Hippocampal formation (tissue), 2 donors: ENCODE measurements at regions not wholly inside any gene's neighbourhood (a gene's known extent, or its start where the extent isn't known, plus 50 kb on each side); places are given as distances from the start of the nearest gene placed in this dataset.
A peak's percentile ranks its signal among the peaks of the same experiment; 100 is the strongest.
"Not testable (repeated sequence)": the region's sequence is repeated elsewhere in the genome, so short reads cannot be mapped to it uniquely, and the experiment has no call there.

ENCODE experiments used
- DNase-seq, 2 donors: peaks; one replicate each; lab custom pipeline; 2025; lab: John Stamatoyannopoulos, UW

- DNase-seq = no peak
These were observed 101.4 kb downstream of the TNFRSF13B start for GRCh38 chr17:16870253-16871245.

- DNase-seq = not testable (repeated sequence)
These were observed 102.2 kb downstream of the TNFRSF13B start for GRCh38 chr17:16869531-16870252.

- DNase-seq = not testable (repeated sequence)
These were observed 103.3 kb downstream of the TNFRSF13B start for GRCh38 chr17:16868616-16869015.

GRCh38 chr17:16867545-16867944 lies 104.4 kb downstream of the TNFRSF13B start:
- DNase-seq = not testable (repeated sequence)

- not testable (repeated sequence) for DNase-seq
These were observed 105.1 kb downstream of the TNFRSF13B start for GRCh38 chr17:16866841-16867240.

- DNase-seq = no peak
These were observed 105.5 kb downstream of the TNFRSF13B start for GRCh38 chr17:16866436-16866835.

GRCh38 chr17:16865704-16866103 lies 106.2 kb downstream of the TNFRSF13B start:
- DNase-seq = peak in 1 of 2 donors; percentile 26

- not testable (repeated sequence) for DNase-seq
These were observed 106.8 kb downstream of the TNFRSF13B start for GRCh38 chr17:16865077-16865613.

GRCh38 chr17:16864462-16865076 lies 107.3 kb downstream of the TNFRSF13B start:
- not testable (repeated sequence) for DNase-seq

GRCh38 chr17:16861152-16861551 lies 110.8 kb downstream of the TNFRSF13B start:
- DNase-seq = not testable (repeated sequence)

GRCh38 chr17:16860467-16860866 lies 111.5 kb downstream of the TNFRSF13B start:
- not testable (repeated sequence) for DNase-seq

GRCh38 chr17:16859515-16859914 lies 112.4 kb downstream of the TNFRSF13B start:
- DNase-seq = not testable (repeated sequence)

- not testable (repeated sequence) for DNase-seq
These were observed 114.2 kb downstream of the TNFRSF13B start for GRCh38 chr17:16857746-16858145.

GRCh38 chr17:16856846-16857245 lies 115.1 kb downstream of the TNFRSF13B start:
- not testable (repeated sequence) for DNase-seq

GRCh38 chr17:16856171-16856570 lies 115.7 kb downstream of the TNFRSF13B start:
- DNase-seq = not testable (repeated sequence)

- DNase-seq = not testable (repeated sequence)
These were observed 117.3 kb downstream of the TNFRSF13B start for GRCh38 chr17:16854636-16855035.

- DNase-seq = no peak
These were observed 118.1 kb downstream of the TNFRSF13B start for GRCh38 chr17:16853661-16854320.

- DNase-seq = not testable (repeated sequence)
These were observed 122.1 kb downstream of the TNFRSF13B start for GRCh38 chr17:16849861-16850260.

GRCh38 chr17:16848997-16849396 lies 122.9 kb downstream of the TNFRSF13B start:
- DNase-seq = not testable (repeated sequence)

- not testable (repeated sequence) for DNase-seq
These were observed 126.8 kb downstream of the TNFRSF13B start for GRCh38 chr17:16845098-16845497.

- not testable (repeated sequence) for DNase-seq
These were observed 127.2 kb downstream of the TNFRSF13B start for GRCh38 chr17:16844669-16845068.
